ENCODE measurements at regions not wholly inside any gene's neighbourhood (a gene's known extent, or its start where the extent isn't known, plus 50 kb on each side); places are given as distances from the start of the nearest gene placed in this dataset.

GRCh38 chr18:6624661-6625311 is 104.7 kb upstream of the ARHGAP28 start:
- TF ChIP-seq POLR2AphosphoS5 (IDR thresholded peaks at IDR 0.05; ENCODE audit: borderline replicate concordance, low read depth, low read length) (no peak), EZH2 (IDR thresholded peaks at IDR 0.05) (no peak)
